GM19438 (cell line): ENCODE measurements at regions not wholly inside any gene's neighbourhood (a gene's known extent, or its start where the extent isn't known, plus 50 kb on each side); places are given as distances from the start of the nearest gene placed in this dataset.
"Not testable (repeated sequence)": the region's sequence is repeated elsewhere in the genome, so short reads cannot be mapped to it uniquely, and the experiment has no call there.

ENCODE experiments used
- ATAC-seq: cut with Tn5 transposase; IDR thresholded peaks from one replicate; pipeline ENCODE4 v1.9.1; 2021; ENCODE audit warnings: low read depth; ENCODE audit not compliant: unreplicated experiment

DNA sequence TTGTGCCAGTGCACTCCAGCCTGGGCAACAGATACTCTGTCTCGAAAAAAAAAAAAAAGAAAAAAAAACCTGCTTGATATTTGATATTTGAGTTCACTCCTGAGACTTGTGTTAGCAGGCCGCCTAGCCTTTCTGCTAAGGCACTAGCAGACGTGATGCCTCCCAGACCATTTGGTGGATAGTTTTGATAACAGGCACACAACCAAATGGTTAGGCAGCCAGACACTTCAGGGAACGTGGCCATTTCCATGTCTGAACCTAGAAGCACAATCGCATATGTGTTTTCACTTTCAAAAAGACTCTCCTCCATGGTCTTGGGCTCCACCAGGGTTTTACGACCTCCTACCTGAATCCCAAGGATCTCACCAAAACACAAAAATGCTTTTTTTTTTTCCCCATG, 1319.5 kb downstream of the BRINP3 start:
- ATAC-seq: no peak

DNA sequence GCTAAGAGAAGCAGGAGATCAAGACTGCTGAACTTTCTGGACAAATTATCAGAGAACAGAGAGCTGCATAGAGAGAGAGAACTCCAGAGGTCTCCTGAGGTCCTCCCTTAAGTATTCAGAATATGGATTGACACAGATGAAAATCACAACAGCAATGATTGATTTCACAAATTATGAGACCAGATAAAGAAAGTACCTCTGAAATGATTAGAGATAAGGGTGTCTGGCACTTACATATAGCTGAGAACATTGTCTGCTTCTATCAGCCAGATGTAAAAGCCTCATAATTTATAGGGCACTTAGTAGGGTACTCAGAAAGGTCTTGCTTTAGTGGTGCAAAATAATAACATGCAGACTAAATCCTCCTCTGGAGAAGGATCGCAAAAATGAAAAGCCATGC, 1301.8 kb downstream of the BRINP3 start:
- no peak for ATAC-seq

DNA sequence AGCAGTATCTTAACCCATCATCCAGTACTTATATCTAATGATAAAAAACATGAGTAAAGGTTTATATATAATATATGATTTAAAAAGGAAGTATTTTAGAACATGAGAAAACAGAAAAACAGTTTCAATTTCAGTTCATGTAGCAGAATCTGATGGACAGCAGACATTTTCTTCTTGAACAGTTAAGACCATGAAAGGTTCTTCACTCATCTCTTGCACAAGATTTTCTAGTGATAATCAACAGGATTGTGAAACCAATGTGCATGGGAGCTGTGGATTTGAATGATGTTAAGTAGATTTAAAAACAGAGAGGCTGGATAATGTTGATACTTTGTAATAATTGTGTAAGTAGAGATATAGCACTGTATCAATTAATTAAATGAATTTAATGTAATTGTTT, 1297.6 kb downstream of the BRINP3 start:
- ATAC-seq: no peak

DNA sequence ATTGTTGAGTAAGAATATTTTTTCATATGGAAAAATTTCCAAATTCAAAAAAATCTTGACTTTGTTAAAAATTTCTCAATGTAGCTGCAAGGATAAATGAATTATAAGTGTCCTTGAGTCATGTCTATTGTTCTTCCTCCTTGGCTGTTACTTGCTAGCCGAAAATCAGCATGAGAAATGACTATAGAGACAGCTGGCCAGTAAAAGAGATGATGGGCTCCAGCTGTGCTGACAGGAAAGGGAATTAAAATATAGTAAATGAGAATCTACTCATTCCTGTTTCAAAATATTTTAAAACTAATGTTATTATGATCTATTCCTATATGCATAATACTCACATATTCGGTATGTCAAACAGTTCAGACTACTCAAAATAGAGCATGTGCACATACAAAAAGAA, 1292.6 kb downstream of the BRINP3 start:
- no peak for ATAC-seq

DNA sequence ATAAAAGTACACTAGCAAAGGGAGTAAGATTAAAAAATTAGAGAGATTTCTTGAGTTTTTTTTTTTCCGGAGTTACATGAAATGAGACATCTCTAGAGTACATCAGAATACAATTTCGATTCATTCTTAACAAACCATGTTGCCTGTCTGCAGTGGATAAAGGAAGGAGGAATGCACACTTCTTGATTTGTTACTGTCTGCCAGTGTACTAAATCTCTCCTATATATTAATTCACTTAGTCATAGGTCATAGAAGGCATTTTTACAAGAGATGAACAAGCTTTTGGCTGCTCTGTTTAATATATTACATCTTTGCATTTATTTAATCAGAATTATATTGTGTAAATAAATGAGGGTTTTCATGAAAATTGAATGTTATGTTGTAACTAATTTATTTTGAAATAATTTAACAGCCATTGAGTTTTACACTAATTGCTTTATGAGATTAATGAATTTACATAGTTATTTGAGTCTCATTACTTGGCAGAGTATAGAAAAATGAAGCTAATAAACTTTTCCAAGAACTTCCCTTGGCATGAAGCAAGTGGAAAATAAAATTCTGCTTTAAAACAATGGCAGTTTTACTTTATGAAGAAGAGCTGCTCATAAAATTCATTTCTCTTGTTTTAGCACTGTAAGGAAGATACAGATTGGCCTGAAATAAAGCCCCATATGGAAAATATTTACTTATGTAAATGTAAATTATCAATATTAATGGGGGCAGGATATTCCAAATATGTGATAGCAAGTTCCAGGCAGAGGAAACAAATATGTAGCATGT, 1284.7 kb downstream of the BRINP3 start:
- no peak for ATAC-seq

DNA sequence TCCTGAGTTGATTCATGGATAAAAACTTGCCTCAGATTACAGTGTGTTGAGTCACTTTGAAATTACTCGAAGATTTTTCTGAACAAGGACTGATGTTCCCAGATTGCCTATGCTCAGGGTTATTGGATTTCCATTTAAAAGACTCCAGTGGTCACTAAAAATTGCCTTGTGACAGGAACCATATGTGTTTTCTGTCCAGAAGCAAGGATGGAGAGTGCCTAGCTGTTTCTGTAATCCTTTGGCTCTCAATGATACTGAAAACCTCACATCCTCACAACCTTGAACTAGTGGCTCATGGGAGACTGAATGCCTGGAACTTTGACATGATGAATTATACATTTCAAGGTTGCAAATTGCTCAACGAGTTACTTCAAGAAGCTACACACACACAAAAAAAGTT, 1271.8 kb downstream of the BRINP3 start:
- ATAC-seq: no peak

DNA sequence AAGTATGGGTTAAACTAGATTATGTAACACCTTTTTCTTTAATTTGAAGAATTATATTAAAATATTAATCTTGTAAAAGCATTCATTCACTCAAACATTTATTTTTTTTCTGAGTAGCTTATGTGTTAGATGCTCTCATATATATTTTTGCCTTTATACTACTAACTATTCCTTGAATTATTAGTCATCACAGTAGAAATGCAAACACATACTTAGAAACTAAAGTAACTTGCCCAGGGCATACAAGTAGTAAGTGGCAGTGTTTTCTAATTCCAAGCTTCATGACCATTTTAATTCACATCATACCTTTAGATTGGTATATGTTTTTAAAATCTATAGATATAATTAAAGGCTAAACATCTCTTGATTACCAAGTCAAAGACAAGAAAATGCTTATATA, 1271.0 kb downstream of the BRINP3 start:
- ATAC-seq: no peak

DNA sequence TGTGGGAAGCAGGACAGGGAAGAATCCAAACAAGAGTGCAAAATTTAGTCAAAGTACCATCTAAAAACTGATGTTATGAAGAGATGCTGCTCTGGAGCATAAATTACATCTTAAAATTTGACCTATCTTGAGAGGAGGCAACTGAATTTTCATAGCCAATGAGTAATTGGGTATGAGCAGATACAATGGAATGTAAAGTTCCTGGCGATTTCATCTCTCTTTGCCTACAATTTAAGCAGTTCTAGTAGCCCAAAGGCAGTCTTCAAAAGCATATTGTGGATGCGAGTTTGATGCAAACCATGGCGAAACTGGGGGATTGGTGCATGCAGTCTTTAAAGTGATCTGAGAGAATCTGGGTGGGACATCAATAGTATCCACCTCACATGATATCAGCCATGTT, 1265.9 kb downstream of the BRINP3 start:
- ATAC-seq: no peak

DNA sequence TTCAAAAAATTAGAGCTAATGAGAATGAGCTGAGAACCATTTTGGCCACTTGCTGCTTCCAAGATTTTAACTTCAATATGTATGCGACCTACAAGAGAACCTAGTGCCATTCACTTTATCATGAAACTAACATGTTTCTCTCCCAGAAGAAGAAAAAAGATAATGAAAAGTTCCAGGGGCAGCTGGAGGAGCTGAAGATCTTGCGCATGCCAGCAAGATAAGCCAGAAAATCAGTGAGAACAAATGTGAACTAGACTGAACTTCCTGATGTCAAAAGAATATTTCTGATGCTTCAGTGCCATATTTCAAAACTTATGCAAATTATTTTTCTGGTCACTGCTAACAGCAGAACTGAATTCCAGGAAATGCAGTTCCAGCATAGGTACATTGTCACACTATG, 1265.1 kb downstream of the BRINP3 start:
- ATAC-seq: no peak

DNA sequence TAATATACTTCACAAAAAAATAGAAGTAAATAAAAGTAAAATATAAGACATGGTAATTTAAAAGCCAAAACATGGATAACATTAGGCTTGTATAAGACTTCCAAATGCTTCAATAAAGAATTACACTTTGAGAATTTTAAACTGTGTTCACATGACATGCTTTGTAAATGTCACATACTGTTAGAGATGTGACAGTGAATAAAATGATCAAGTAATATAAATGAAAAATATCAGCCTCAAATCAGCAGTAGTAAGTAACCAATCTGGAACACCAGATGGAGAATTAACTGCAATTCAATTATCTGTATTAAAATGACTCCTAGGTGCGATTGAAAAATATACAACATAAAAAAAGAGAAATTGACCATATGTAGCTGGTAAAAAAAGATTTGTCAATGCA, 1260.8 kb downstream of the BRINP3 start:
- no peak for ATAC-seq

DNA sequence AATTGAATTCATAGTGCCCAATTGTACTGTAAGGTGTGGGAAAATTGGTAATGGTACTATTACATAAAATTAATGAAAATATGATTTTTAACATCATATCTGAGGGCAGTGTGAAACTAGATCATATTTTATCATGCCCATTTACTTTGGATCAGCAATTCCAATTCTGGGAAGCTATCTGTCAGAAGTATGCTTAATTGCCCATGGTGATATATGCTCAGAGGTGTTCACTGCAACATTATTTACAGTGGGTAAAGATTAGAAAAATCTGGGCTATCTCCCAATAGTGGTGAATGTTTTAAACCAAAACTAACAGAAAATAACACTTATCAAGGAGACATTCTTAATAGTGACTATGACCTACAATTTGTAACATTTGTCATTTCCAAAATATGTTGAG, 1260.0 kb downstream of the BRINP3 start:
- no peak for ATAC-seq

DNA sequence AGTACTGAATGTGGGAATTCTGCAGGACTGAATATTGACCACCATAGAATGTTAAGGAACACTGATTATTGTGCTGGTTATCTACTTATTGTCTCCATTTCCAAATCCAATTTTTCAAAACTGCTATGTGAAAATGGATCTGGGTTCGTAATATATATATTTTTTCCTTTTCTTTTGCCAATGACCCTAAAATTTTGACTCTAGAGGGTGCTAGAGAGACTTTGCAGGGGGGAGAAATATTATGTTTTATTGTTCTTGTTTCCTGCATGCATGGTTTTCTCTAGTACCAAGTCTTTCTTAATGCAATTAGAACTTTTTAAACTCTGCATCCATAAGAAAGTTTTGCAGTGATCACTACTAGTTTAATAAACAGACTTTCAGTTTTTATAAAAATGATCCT, 1256.9 kb downstream of the BRINP3 start:
- no peak for ATAC-seq

DNA sequence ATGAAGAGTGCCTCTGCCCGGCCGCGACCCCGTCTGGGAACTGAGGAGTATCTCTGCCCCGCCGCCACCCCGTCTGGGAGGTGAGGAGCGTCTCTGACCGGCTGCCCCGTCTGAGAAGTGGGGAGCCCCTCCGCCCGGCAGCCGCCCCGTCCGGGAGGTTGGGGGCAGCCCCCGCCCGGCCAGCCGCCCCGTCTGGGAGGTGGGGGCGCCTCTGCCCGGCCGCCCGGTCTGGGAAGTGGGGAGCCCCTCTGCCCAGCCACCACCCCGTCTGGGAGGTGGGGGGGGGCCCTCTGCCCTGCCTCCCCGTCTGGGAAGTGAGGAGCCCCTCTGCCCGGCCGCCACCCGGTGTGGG, 1251.9 kb downstream of the BRINP3 start:
- not testable (repeated sequence) for ATAC-seq

DNA sequence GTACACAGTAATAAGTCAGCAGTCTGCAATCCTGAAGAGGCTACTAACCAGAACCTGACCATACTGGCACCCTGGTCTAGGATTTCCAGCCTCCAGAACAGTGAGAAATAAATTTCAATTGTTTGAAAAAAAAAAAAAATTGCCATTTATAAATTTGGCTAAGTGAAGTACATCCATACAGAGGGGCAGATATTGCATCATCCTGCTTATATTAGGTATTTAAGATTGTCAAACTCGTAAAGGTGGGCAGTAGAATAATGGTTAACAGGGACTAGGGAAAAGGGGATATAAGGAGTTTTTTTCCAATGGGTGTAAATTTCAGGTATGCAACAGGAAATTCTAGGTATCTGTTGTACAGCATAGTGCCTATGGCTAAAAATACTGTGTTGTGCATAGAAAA, 1250.9 kb downstream of the BRINP3 start:
- ATAC-seq: no peak

DNA sequence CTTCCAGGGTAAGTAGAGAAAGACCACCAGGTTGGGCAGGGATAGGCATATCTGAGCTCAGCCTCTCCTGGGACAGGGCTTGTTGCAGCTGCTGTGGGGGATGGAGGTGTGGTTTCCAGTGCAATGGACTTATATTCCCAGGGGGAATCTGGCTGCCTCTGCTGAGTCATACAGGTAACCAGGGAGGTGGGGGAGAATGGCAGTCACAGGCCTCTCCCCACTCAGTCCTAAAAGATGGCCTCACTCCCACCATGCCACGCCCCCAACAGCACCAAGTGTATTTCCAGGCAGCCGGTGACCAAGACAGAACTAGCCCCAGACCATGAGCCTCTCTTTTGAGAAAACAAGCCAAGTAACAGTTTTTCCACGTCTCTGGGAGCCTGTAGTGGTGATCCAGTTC, 1240.7 kb downstream of the BRINP3 start:
- ATAC-seq: no peak

DNA sequence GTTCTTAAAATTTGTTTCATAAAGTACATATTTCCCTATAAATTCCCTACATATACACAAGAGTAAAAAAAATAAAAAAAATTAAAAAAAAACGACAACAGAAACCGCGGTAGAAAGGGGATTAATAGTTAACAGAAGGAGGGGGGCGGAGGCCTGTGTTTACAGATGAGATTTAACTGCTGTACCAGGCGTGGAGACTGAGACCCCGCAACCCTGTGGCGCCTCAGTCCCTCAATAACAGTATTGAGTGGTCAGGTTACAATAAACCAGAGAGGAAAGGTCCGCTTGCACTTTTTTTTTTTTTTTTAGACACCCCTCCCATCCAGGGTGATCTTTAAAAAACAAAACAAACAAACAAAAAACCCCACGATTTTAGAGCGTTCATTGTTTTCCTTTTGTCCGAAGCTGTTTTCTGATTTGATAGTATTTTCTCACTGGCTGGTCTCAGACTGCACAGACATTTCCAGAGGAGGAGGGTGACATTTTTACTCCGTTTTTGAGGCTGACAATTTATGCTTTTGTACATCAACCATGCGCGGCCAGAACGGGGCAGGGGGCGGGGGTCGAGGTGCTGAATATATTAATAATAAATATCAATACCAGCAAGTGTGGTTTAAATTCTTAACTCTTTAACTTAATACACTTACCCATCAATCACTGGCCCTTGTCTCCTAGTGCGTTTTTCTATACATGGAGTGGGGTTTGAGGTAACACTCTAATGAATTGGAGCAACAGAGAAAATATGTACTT, 1223.9 kb downstream of the BRINP3 start:
- ATAC-seq: no peak

DNA sequence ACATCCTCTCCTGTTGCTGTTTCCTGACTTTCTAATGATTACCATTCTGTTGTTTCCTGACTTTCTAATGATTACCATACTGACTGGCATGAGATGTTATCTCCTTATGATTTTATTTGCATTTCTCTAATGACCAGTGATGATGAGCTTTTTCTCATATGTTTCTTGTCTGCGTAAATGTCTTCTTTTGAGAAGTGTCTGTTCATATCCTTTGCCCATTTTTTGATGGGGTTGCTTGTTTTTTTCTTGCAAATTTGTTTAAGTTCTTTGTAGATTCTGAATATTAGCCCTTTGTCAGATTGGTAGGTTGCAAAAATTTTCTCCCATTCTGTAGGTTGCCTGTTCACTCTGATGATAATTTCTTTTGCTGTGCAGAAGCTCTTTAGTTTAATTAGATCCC, 1216.5 kb downstream of the BRINP3 start:
- ATAC-seq: not testable (repeated sequence)

DNA sequence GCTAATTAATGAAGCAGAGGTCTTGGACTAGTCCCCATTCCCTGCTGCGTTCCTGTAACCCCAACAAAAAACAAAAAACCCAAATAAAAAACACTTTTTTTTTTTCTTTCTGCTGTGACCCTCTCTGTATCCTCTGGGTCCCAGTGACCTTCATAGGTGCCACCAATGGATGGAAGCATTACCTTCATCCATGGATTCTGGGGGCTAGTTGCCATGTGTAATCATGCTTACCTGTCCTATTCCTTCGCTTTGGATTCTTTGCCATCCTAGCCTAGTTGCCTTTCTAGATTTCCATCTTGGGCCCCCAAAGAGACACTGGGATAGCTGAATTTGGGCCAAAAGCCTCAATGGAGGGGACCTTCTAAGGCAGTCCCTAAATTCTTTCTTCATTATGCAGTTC, 1208.7 kb downstream of the BRINP3 start:
- no peak for ATAC-seq

DNA sequence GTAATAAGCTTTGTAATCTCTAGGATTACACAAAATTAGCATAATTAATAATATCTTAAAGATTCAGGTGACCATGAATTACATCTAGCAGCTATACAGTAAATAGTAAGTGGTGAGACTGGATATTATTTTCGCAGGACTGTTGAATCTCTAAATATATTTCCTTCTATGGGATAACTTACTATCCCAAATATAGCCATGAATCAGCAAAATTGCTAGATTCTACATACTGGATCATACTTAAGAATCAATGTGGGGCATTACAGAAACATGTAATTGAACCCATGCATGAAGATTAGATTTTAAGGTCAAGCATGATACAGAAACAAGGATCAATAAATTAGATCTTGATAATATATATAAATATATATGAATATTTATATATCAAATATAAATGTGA, 1203.4 kb downstream of the BRINP3 start:
- no peak for ATAC-seq

DNA sequence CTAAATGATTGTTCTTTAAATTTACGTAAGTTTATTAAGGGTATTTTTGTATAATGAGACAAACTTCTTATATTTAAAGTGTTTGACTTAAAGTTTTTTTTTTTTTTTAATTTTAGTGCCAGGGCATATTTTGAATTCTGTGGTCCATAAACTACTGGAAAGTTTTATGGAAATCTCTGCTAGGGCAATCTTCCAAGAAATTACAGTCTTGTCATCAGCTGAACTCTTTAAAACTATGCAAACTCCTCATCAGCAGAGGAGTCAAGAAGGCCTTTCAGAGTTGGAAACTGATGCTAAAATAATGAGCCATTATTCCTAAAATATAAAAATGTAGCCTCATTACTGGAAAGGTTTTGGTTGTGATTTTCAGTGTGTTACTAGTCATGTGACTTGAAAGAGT, 1201.9 kb downstream of the BRINP3 start:
- ATAC-seq: no peak

DNA sequence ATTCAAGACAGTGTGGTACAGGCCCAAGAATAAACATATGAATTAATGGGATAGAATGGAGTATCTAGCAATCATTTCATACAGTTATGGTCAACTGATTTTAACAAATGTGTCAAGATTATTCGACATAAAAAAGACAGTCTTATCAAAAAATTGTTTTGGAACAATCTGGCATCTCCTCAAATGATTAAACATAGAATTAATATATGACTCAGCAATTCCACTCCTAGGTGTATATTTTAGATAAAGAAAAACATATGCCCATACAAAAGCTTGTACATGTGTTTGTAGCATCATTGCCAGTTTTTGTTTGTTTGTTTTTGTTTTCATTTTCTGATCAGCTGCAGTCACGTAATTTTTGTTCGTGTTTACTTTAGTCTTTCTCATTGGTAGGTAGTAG, 1188.3 kb downstream of the BRINP3 start:
- ATAC-seq: no peak

DNA sequence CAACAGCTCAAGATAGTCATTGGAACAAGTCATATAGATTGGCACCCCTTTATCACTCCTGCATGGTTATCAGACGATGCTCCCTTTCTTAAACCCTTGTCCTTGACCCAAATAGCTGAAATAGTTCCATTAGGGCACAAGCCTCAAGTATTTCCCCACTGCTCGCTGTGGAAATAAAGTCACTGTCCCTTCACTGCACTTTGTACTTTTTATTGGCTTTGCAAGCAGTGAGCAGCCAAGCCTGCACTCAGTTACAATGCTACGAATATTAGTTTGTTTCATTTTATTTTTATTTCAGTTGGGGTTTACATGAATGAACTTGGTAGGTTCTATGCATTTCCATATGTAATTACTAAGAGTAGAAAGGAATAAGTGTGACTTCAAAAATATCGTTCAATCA, 1176.4 kb downstream of the BRINP3 start:
- no peak for ATAC-seq
